H1 (cell line): ENCODE measurements at regions not wholly inside any gene's neighbourhood (a gene's known extent, or its start where the extent isn't known, plus 50 kb on each side); places are given as distances from the start of the nearest gene placed in this dataset.

Source experiments
- CTCF ChIA-PET: fragments of 300-600 bp; sonication (Branson Sonifier 250); formaldehyde crosslinking; loops from one replicate; lab custom pipeline; 2021; ENCODE audit not compliant: partially characterized antibody; lab: Charles Lee
- POLR2A ChIA-PET: fragments of 300-600 bp; sonication (Branson Sonifier 250); formaldehyde crosslinking; loops from one replicate; lab custom pipeline; 2021; ENCODE audit warnings: inconsistent platforms; ENCODE audit not compliant: partially characterized antibody; lab: Charles Lee
- DNase-seq, 2 experiments: peaks; one replicate each; pipeline versions ENCODE4 v3.0.0 to v3.0.0-alpha.2; 2010 to 2022; ENCODE audit warnings: low spot score in 2 of 2, low read depth in 1 of 2, mixed read lengths in 1 of 2
- FAIRE-seq: peaks from 2 replicates; lab custom pipeline; 2011; peaks lifted over from hg19 to GRCh38; lab: Jason Lieb, UNC
- H2AFZ ChIP-seq: 2 replicates; pipeline ENCODE4 v1.8.1; 2012; ENCODE audit warnings: low read length, inconsistent platforms
- H2AK5ac ChIP-seq: 2 replicates; pipeline ENCODE4 v1.6.1; 2013; ENCODE audit warnings: low read depth, low read length
- H2BK120ac ChIP-seq: replicated peaks from 2 replicates; pipeline ENCODE3; 2013; ENCODE audit warnings: low read depth, low read length, inconsistent platforms
- H2BK12ac ChIP-seq: 2 replicates; pipeline ENCODE4 v1.6.1; 2013; ENCODE audit warnings: low read depth, low read length
- H2BK15ac ChIP-seq: 2 replicates; pipeline ENCODE4 v1.6.1; 2013; ENCODE audit warnings: low read length
- H2BK20ac ChIP-seq: 2 replicates; pipeline ENCODE4 v1.6.1; 2013; ENCODE audit warnings: low read length
- H2BK5ac ChIP-seq: 2 replicates; pipeline ENCODE4 v1.6.1; 2013; ENCODE audit warnings: low read depth, low read length
- H3K14ac ChIP-seq: 2 replicates; pipeline ENCODE4 v1.6.1; 2013; ENCODE audit warnings: inconsistent platforms; ENCODE audit not compliant: insufficient read length
- H3K18ac ChIP-seq: 2 replicates; pipeline ENCODE4 v1.6.1; 2013; ENCODE audit warnings: low read length; ENCODE audit errors: extremely low read depth
- H3K23ac ChIP-seq: 2 replicates; pipeline ENCODE4 v1.6.1; 2013; ENCODE audit warnings: inconsistent platforms; ENCODE audit not compliant: insufficient read length
- H3K23me2 ChIP-seq: 2 replicates; pipeline ENCODE4 v1.6.1; 2013; ENCODE audit warnings: low read depth, low read length
- H3K27ac ChIP-seq: 2 replicates; pipeline ENCODE4 v1.6.1; 2011; ENCODE audit warnings: low read depth, low read length, inconsistent platforms
- H3K27me3 ChIP-seq, 4 experiments: replicated peaks in 1 of 4; 1 replicate in 1 of 4; 2 replicates in 3 of 4; pipeline versions ENCODE4 v1.6.1 to v1.8.1; 2011 to 2013; ENCODE audit warnings: low read length in 3 of 4, mild to moderate bottlenecking in 3 of 4, inconsistent platforms in 2 of 4, mixed read lengths in 2 of 4, moderate library complexity in 1 of 4; ENCODE audit not compliant: control insufficient read depth in 3 of 4, insufficient read depth in 3 of 4; ENCODE audit errors: extremely low read depth in 1 of 4
- H3K36me3 ChIP-seq, 4 experiments: 2 replicates each; pipeline versions ENCODE4 v1.6.1 to v1.8.1; 2011 to 2013; ENCODE audit warnings: mild to moderate bottlenecking in 4 of 4, low read length in 3 of 4, moderate library complexity in 2 of 4, control low read depth in 1 of 4, inconsistent platforms in 1 of 4; ENCODE audit not compliant: insufficient read depth in 4 of 4, control insufficient read depth in 2 of 4
- H3K4ac ChIP-seq: replicated peaks from 2 replicates; pipeline ENCODE3; 2013; ENCODE audit warnings: low read length, low read depth, mixed read lengths, inconsistent platforms; ENCODE audit not compliant: insufficient read length
- H3K4me1 ChIP-seq, 4 experiments: replicated peaks in 1 of 4; 1 replicate in 1 of 4; 2 replicates in 3 of 4; pipeline versions ENCODE4 v1.6.1 to v1.8.1; 2011 to 2013; ENCODE audit warnings: low read length in 3 of 4, inconsistent platforms in 2 of 4, mixed read lengths in 1 of 4; ENCODE audit not compliant: insufficient read depth in 4 of 4, control insufficient read depth in 3 of 4
- H3K4me2 ChIP-seq, 2 experiments: 2 replicates each; pipeline versions ENCODE4 v1.6.1 to v1.8.1; 2011 to 2013; ENCODE audit warnings: low read depth in 2 of 2, low read length in 2 of 2, control low read depth in 1 of 2, inconsistent platforms in 1 of 2, mild to moderate bottlenecking in 1 of 2; ENCODE audit not compliant: insufficient read depth in 1 of 2
- H3K4me3 ChIP-seq, 4 experiments: fragments of 200-600, 300-600 bp in 1 of 4; sonication (generic), shearing (Covaris generic), sonication (Bioruptor Twin) in 1 of 4; 2 replicates each; pipeline versions ENCODE4 v1.5.1 to v1.8.1; 2011 to 2016; ENCODE audit warnings: low read length in 4 of 4, low read depth in 3 of 4, control low read depth in 2 of 4, inconsistent platforms in 2 of 4, mild to moderate bottlenecking in 2 of 4, mixed read lengths in 1 of 4, moderate library complexity in 1 of 4; ENCODE audit not compliant: insufficient read depth in 2 of 4; ENCODE audit errors: extremely low read depth in 1 of 4
- H3K56ac ChIP-seq: replicated peaks from 2 replicates; pipeline ENCODE3; 2013; ENCODE audit warnings: low read depth, mild to moderate bottlenecking, mixed read lengths, low read length, inconsistent platforms; ENCODE audit not compliant: insufficient read length
- H3K79me1 ChIP-seq: 2 replicates; pipeline ENCODE4 v1.6.1; 2013; ENCODE audit warnings: low read depth, low read length, control low read depth
- H3K79me2 ChIP-seq, 2 experiments: 2 replicates each; pipeline versions ENCODE4 v1.6.1 to v1.8.1; 2012 to 2013; ENCODE audit warnings: low read length in 2 of 2, mild to moderate bottlenecking in 2 of 2, inconsistent platforms in 1 of 2; ENCODE audit not compliant: insufficient read depth in 2 of 2, control insufficient read depth in 1 of 2
- H3K9ac ChIP-seq, 4 experiments: replicated peaks in 1 of 4; 1 replicate in 1 of 4; 2 replicates in 3 of 4; pipeline versions ENCODE4 v1.6.1 to v1.8.1; 2011 to 2013; ENCODE audit warnings: low read depth in 3 of 4, low read length in 3 of 4, control low read depth in 2 of 4, mild to moderate bottlenecking in 2 of 4, moderate library complexity in 2 of 4, inconsistent platforms in 1 of 4; ENCODE audit errors: extremely low read depth in 1 of 4
- H3K9me3 ChIP-seq, 2 experiments: 2 replicates each; pipeline versions ENCODE4 v1.6.1 to v1.8.1; 2012 to 2013; ENCODE audit warnings: mild to moderate bottlenecking in 2 of 2, moderate library complexity in 2 of 2, control low read depth in 1 of 2, inconsistent platforms in 1 of 2, low read depth in 1 of 2, low read length in 1 of 2, mixed read lengths in 1 of 2; ENCODE audit not compliant: insufficient read depth in 2 of 2
- H4K20me1 ChIP-seq, 2 experiments: replicated peaks in 1 of 2; 2 replicates each; pipeline versions ENCODE3 to v1.8.1; 2011 to 2013; ENCODE audit warnings: inconsistent platforms in 2 of 2, low read length in 2 of 2, mild to moderate bottlenecking in 1 of 2; ENCODE audit not compliant: insufficient read depth in 2 of 2, control insufficient read depth in 1 of 2
- H4K5ac ChIP-seq: 2 replicates; pipeline ENCODE4 v1.6.1; 2013; ENCODE audit warnings: low read length, low read depth, mixed read lengths, inconsistent platforms; ENCODE audit not compliant: insufficient read length
- H4K8ac ChIP-seq: 2 replicates; pipeline ENCODE4 v1.8.0; 2013; ENCODE audit warnings: mild to moderate bottlenecking, moderate library complexity, low read length, inconsistent platforms; ENCODE audit not compliant: insufficient read depth; ENCODE audit errors: extremely low read depth
- H4K91ac ChIP-seq: replicated peaks from 2 replicates; pipeline ENCODE3; 2013; ENCODE audit warnings: low read length, mixed read lengths, inconsistent platforms; ENCODE audit not compliant: insufficient read length
- FOSL1 ChIP-seq: IDR thresholded peaks from 2 replicates; pipeline ENCODE4 v1.6.1; 2011; ENCODE audit warnings: mild to moderate bottlenecking, low read depth, low read length, moderate library complexity; ENCODE audit not compliant: insufficient read depth
- JUN ChIP-seq: IDR thresholded peaks from 2 replicates; pipeline ENCODE4 v1.6.1; 2011; ENCODE audit warnings: low read depth, mild to moderate bottlenecking, improper control_type of control experiment, low read length
- KDM4A ChIP-seq: IDR thresholded peaks from one replicate; pipeline ENCODE4 v1.7.1; 2012; ENCODE audit warnings: low read depth, mild to moderate bottlenecking, moderate library complexity, low read length, inconsistent platforms; ENCODE audit not compliant: severe bottlenecking
- RNF2 ChIP-seq: fragments of 200-900, 300-1000 bp; sonication (generic); IDR thresholded peaks from 2 replicates; pipeline ENCODE4 v1.7.1; 2016; ENCODE audit warnings: borderline replicate concordance, low read depth, mild to moderate bottlenecking, antibody characterized with exemption, low read length; ENCODE audit not compliant: poor library complexity, severe bottlenecking; ENCODE audit errors: missing control alignments
- SIX5 ChIP-seq: IDR thresholded peaks from 2 replicates; pipeline ENCODE4 v1.6.1; 2011; ENCODE audit warnings: mild to moderate bottlenecking, low read depth, low read length
- TAF7 ChIP-seq: optimal IDR thresholded peaks from 2 replicates; pipeline ENCODE3; 2011; ENCODE audit warnings: low read depth, mild to moderate bottlenecking, inconsistent platforms, low read length, moderate library complexity, borderline replicate concordance
- WGBS, 2 experiments: shearing (Covaris generic) in 1 of 2; methylation state at CpG; one replicate each; pipeline versions ENCODE4 v1.1.6 to v1.1.7; 2013 to 2015; ENCODE audit warnings: low lambda C conversion rate in 2 of 2, mixed read lengths in 2 of 2, inconsistent platforms in 1 of 2, low coverage in 1 of 2, missing lambda C conversion rate in 1 of 2; ENCODE audit not compliant: insufficient replicate concordance in 2 of 2, insufficient coverage in 1 of 2, insufficient read length in 1 of 2; ENCODE audit errors: extremely low coverage in 1 of 2, missing lambda C conversion rate in 1 of 2; 5-methylcytosine and 5-hydroxymethylcytosine counted together

GRCh38 chr6:140708441-140708840 lies 1334.0 kb upstream of the CITED2 start:
- H4K20me1 ChIP-seq, result no peaks in the 10 kb centered on the region
- no peak overlapping the region for H4K5ac ChIP-seq
- 87% methylated on average over 1 of the region's 1 CpG; no CpG with 5 or more reads in 1 of the 2 experiments for WGBS, 2 experiments
- no peak overlapping the region for H2AK5ac ChIP-seq
- no peak overlapping the region for H2BK5ac ChIP-seq
- POLR2A ChIA-PET, result no interaction called here
- no peaks in the 10 kb centered on the region for H3K79me1 ChIP-seq
- H3K4ac ChIP-seq, result no peak overlapping the region
- H3K4me2 ChIP-seq, result no peak overlapping the region
- H4K8ac ChIP-seq, result no peak overlapping the region
- no peak overlapping the region for H2BK20ac ChIP-seq
- no peaks in the 10 kb centered on the region for H3K36me3 ChIP-seq
- no peak overlapping the region for H4K91ac ChIP-seq
- H3K27ac ChIP-seq, result no peak overlapping the region
- no peak for FAIRE-seq
- H2AFZ ChIP-seq, result no peak overlapping the region
- no peaks in the 10 kb centered on the region for H3K9me3 ChIP-seq
- no peaks in the 10 kb centered on the region for H3K79me2 ChIP-seq
- H3K23ac ChIP-seq, result no peak overlapping the region
- H3K4me3 ChIP-seq, result no peak overlapping the region
- H3K56ac ChIP-seq, result no peak overlapping the region
- H3K23me2 ChIP-seq, result no peaks in the 10 kb centered on the region
- no peak overlapping the region for H3K9ac ChIP-seq
- H2BK12ac ChIP-seq, result no peak overlapping the region
- TF ChIP-seq TAF7 (no peak), RNF2 (no peak), JUN (no peak), KDM4A (no peak), SIX5 (no peak), FOSL1 (no peak)
- TF ChIP-seq, all 59 proteins: peak for 0
- Histone ChIP-seq H3K14ac (no peak overlapping the region), H3K27me3 (no peaks in the 10 kb centered on the region), H2BK120ac (no peak overlapping the region), H2BK15ac (no peak overlapping the region), H3K18ac (no peak overlapping the region), H3K4me1 (no peaks in the 10 kb centered on the region)
- no peak for DNase-seq
- CTCF ChIA-PET, result interaction anchor here (0.7 to 1.8 kb wide), 2 partner anchors 14 to 22 kb away, joined by 3 to 6 read pairs; no protein-coding TSS in a partner anchor
